ENCODE measurements at regions not wholly inside any gene's neighbourhood (a gene's known extent, or its start where the extent isn't known, plus 50 kb on each side); places are given as distances from the start of the nearest gene placed in this dataset.

DNA sequence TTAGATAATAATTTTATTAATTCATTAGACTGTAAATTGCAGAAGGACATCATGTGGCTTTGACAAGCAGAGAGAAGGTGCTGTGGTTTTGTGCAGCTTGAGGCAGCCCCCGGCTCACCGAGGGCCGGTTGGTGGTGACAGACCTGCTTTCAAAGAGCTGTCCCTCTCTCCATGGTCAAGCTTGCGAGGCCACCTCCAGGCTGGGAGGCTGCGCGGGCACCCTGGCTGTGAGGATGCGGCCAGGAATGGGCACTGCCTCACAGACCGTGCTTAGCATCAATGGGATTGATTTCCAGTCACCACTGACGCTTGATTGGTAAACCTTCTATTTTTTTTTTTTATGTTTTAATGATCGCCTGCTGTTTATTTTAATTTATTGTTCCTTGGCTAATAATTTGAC lies 690.9 kb downstream of the GALR1 start:
- Histone ChIP-seq H3K4me1 (no peaks in the 10 kb centered on the region), H3K4me3 (no peak overlapping the region), H3K36me3 (replicated peaks) (no peaks in the 10 kb centered on the region), H3K27me3 (ENCODE audit: low read depth) (no peaks in the 10 kb centered on the region), H3K9me3 (no peaks in the 10 kb centered on the region)
- DNase-seq (ENCODE audit: low spot score in 2 of 2), result no peak
- in situ Hi-C loops (cut with MboI; ENCODE audit: low sequenced_read_pairs), result no loop called here

GRCh38 chr18:77944533-77944932 lies 694.9 kb downstream of the GALR1 start:
- no peak overlapping the region for H3K4me3 ChIP-seq
- DNase-seq (ENCODE audit: low spot score in 2 of 2), result no peak
- H3K4me1 ChIP-seq, result no peaks in the 10 kb centered on the region
- H3K27me3 ChIP-seq (ENCODE audit: low read depth), result no peaks in the 10 kb centered on the region
- in situ Hi-C loops (cut with MboI; ENCODE audit: low sequenced_read_pairs), result no loop called here
- H3K36me3 ChIP-seq (replicated peaks), result no peaks in the 10 kb centered on the region
- H3K9me3 ChIP-seq, result no peaks in the 10 kb centered on the region

DNA sequence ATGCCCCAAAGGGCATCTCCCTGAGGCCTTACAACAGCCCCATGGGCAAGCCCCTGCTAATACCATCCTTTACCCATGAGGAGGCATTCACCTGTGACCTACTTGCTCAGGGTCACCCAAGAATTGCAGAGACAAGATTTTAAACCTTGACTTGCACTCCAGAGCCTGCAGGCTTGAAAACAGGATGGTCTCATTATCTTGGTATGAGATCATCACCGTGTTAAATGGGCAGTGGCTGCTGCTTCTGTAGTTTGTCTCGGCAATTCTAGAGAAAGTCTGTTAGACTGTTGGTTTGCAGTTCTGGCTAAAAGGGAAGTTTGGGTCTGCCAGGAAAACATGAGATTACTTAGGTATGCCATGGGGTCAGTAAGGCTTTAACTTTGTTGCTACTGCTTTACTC lies 698.9 kb downstream of the GALR1 start:
- no peaks in the 10 kb centered on the region for H3K9me3 ChIP-seq
- no peaks in the 10 kb centered on the region for H3K27me3 ChIP-seq (ENCODE audit: low read depth)
- no peaks in the 10 kb centered on the region for H3K36me3 ChIP-seq (replicated peaks)
- H3K4me1 ChIP-seq, result no peaks in the 10 kb centered on the region
- no peak overlapping the region for H3K4me3 ChIP-seq
- in situ Hi-C loops (cut with MboI; ENCODE audit: low sequenced_read_pairs), result no loop called here
- no peak for DNase-seq (ENCODE audit: low spot score in 2 of 2)

DNA sequence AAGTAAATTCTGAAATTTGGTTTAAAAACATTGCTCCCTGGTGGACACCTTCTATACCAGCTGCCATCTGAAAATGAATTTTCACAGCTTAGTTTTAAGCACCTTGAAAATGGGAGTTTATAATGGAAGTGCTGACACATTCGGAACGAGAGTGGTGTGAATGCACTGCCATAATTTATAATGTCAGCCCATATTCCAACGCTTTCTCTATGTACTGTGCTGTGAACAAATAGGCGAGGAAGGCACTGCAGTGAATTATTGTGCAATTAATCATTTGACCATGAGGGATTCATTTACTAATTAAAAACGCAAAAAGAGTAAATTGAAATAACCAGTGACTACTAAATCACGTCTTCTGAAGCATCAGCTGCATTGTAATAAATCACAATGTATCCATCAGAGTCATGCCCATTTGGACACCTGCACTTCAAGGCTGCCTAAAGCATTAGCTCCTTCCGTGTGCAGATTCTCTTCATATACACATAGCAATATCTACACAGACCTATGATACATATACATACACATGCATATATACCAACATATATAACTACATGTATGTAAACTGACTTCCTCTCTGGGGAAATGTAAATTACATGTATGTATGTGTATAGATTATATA lies 699.8 kb downstream of the GALR1 start:
- in situ Hi-C loops (cut with MboI; ENCODE audit: low sequenced_read_pairs), result no loop called here
- Histone ChIP-seq H3K36me3 (replicated peaks) (no peaks in the 10 kb centered on the region), H3K9me3 (no peaks in the 10 kb centered on the region), H3K27me3 (ENCODE audit: low read depth) (no peaks in the 10 kb centered on the region), H3K4me1 (no peaks in the 10 kb centered on the region), H3K4me3 (no peak overlapping the region)
- no peak for DNase-seq (ENCODE audit: low spot score in 2 of 2)

DNA sequence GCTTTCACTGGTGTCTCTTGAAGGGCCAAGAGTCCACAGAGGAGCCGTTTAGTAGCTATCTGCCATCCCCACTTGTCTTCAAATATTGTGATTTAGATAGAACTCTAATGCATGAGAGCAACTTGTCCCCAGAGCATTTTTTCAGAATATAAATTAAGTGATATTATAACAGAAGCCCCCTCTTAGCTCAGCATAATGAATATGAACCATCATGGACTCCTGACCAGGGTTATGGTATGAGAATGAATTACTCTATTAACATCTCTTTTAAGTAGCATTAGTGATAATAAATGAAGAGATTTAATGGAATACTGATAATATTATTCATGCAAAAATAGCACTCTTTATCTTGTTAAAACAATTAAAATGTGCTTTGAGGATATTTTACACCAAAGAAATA lies 709.6 kb downstream of the GALR1 start:
- H3K4me3 ChIP-seq, result no peak overlapping the region
- no peaks in the 10 kb centered on the region for H3K36me3 ChIP-seq (replicated peaks)
- no peak for DNase-seq (ENCODE audit: low spot score in 2 of 2)
- H3K4me1 ChIP-seq, result no peaks in the 10 kb centered on the region
- no peaks in the 10 kb centered on the region for H3K27me3 ChIP-seq (ENCODE audit: low read depth)
- no peaks in the 10 kb centered on the region for H3K9me3 ChIP-seq
- in situ Hi-C loops (cut with MboI; ENCODE audit: low sequenced_read_pairs), result no loop called here

DNA sequence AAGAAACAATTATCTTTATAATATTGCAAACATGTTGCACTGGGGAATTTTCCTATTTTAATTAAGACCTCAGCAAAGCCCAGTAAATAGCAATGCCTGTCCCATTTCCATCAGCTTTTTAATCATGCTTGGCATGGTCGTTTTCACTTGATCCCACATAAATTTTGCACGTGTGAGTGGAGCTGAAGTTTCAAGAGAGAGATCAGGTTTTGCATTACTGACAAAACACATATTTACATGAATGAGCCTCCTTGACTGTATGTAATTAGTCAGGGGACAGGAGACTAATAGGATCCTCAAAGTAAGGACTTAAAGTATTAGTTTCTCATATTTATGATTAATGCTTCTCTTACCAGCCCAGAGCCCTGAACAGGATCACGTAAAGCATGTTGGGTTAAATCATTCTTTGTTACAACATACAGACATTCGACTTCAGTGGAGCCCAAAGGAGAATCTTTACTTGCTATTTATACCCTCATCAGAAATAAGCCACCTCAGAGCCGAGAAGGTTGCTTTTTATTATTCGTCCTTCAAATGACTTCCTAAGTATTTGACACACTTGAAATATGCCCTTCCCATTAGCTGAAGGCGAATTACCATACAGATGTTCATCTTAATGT lies 711.3 kb downstream of the GALR1 start:
- H3K9me3 ChIP-seq, result no peaks in the 10 kb centered on the region
- DNase-seq (ENCODE audit: low spot score in 2 of 2), result no peak
- H3K4me1 ChIP-seq, result no peaks in the 10 kb centered on the region
- H3K36me3 ChIP-seq (replicated peaks), result no peaks in the 10 kb centered on the region
- in situ Hi-C loops (cut with MboI; ENCODE audit: low sequenced_read_pairs), result no loop called here
- no peaks in the 10 kb centered on the region for H3K27me3 ChIP-seq (ENCODE audit: low read depth)
- H3K4me3 ChIP-seq, result no peak overlapping the region

DNA sequence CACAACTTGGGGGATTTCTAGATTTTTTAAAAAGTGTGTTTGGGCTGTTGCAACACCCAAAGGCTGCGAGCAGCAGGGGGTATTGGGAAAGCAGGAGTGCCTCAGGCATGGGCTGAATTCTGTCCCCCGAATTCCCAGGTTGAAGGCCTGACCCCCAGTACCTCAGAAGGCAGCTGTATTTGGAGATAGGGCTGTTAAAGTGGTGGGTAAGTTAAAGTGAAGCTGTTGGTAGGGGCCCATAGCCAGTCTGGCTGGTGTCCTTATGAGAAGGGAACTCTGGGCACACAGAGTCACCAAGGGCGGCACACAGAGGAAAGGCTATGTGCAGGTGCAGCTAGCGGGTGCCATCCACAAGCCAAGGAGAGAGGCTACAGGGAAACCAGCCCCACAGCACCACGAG lies 717.4 kb downstream of the GALR1 start:
- Histone ChIP-seq H3K9me3 (no peaks in the 10 kb centered on the region; the same call in 1 of the 2 replicates), H3K4me3 (no peak overlapping the region), H3K4me1 (no peaks in the 10 kb centered on the region), H3K36me3 (replicated peaks) (no peaks in the 10 kb centered on the region), H3K27me3 (ENCODE audit: low read depth) (no peaks in the 10 kb centered on the region)
- in situ Hi-C loops (cut with MboI; ENCODE audit: low sequenced_read_pairs), result no loop called here
- DNase-seq (ENCODE audit: low spot score in 2 of 2), result no peak

DNA sequence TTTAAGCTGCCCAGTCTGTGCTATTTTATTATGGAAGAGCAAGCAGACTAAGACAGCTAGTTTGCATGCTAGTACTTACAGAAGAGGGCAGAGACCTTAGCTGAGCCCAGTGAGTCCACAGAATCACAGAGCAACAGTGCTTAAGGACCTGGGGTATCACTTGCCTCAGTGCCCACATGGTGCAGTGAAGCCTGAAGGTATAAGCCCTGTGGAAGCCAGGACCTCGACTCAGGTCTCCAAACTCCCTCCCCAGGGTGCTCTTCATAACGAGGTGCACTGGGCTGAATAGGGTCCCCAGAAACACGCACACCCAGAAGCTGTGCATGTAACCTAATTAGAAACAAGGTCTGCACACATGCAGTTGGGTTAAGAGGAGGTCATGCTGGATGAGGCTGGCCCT lies 718.1 kb downstream of the GALR1 start:
- Histone ChIP-seq H3K4me3 (no peak overlapping the region), H3K27me3 (ENCODE audit: low read depth) (no peaks in the 10 kb centered on the region), H3K36me3 (replicated peaks) (no peaks in the 10 kb centered on the region), H3K4me1 (no peaks in the 10 kb centered on the region), H3K9me3 (no peaks in the 10 kb centered on the region; the same call in 1 of the 2 replicates)
- in situ Hi-C loops (cut with MboI; ENCODE audit: low sequenced_read_pairs), result no loop called here
- no peak for DNase-seq (ENCODE audit: low spot score in 2 of 2)

DNA sequence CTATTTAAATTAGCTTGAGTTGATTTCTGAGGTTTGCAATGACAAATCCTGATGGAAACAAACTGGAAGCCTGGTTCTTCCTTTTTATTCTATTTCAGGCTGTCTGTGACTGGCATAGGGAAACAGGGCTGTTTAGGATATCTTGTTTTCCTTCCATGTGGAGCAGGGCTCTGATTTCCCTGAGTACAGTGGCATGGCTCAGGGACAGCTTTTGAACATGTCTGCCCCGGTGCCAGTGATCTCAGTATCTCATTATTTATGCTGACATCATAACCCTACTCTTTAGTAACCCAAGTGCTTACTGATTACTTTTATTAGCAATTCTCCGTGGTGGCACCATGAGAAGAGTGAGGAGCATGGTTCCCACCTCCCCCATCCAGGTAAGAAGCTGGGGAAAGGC lies 720.3 kb downstream of the GALR1 start:
- H3K4me1 ChIP-seq, result no peaks in the 10 kb centered on the region
- in situ Hi-C loops (cut with MboI; ENCODE audit: low sequenced_read_pairs), result no loop called here
- H3K9me3 ChIP-seq, result no peaks in the 10 kb centered on the region; the same call in 1 of the 2 replicates
- no peak overlapping the region for H3K4me3 ChIP-seq
- DNase-seq (ENCODE audit: low spot score in 2 of 2), result no peak
- no peaks in the 10 kb centered on the region for H3K27me3 ChIP-seq (ENCODE audit: low read depth)
- H3K36me3 ChIP-seq (replicated peaks), result no peaks in the 10 kb centered on the region

DNA sequence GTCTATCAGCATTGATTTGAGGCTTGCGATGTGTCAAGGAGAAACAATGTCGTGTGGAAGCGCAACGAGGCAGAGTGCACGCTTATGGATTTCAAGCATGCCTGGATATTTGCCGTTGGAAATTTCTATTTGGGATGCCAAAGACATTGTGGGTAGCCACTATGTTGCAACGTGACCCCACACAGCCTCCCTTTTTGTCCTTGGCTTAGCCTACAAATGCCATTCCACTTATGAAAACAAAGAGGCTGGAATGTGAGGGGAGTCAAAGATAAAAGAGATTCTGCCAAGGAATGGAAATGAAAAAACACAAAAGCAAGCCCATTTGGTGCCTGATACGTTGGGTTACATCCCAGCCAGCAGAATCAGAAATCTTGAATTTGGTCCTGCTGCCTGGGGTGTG lies 721.2 kb downstream of the GALR1 start:
- Histone ChIP-seq H3K4me3 (no peak overlapping the region), H3K4me1 (no peaks in the 10 kb centered on the region), H3K9me3 (no peaks in the 10 kb centered on the region; the same call in 1 of the 2 replicates), H3K27me3 (ENCODE audit: low read depth) (no peaks in the 10 kb centered on the region), H3K36me3 (replicated peaks) (no peaks in the 10 kb centered on the region)
- in situ Hi-C loops (cut with MboI; ENCODE audit: low sequenced_read_pairs), result no loop called here
- no peak for DNase-seq (ENCODE audit: low spot score in 2 of 2)

DNA sequence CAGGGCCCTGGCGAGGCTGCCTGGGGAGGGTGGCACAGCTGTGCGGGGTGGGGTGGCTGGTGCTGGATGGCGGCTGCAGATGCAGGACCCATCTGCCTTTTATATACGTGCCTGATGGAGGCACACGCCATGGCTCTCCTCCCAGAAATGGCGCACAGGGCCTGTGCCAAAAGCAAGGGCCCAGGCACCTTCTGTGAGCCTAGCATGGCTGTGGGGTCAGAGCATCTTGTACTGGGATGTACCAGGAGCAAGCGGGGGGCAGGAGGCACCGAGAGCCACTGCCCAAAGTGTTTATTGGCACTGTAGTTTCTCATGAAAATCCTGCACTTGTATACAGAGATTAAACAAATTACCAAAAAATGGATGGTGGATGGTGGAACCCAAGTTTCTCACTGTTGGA lies 724.1 kb downstream of the GALR1 start:
- no peaks in the 10 kb centered on the region for H3K27me3 ChIP-seq (ENCODE audit: low read depth)
- in situ Hi-C loops (cut with MboI; ENCODE audit: low sequenced_read_pairs), result no loop called here
- no peak overlapping the region for H3K4me3 ChIP-seq
- no peak for DNase-seq (ENCODE audit: low spot score in 2 of 2)
- H3K9me3 ChIP-seq, result no peaks in the 10 kb centered on the region
- H3K36me3 ChIP-seq (replicated peaks), result no peaks in the 10 kb centered on the region
- no peaks in the 10 kb centered on the region for H3K4me1 ChIP-seq

DNA sequence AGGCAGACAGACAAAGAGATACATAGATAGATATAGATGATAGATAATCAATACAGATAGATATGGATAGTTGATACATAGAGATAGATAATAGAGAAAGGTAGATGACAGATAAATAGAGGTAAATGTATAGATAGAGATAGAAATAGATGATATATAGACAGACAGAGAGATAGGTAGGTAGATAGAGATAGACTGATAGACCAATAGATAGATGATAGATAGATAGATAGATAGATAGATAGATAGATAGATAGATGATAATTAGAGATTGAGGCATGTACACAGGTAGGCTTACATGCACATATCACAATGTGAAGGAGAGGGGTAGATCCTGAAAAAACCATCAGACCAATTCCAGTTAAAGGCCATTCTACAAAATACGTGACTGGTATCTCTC lies 724.7 kb downstream of the GALR1 start:
- H3K4me1 ChIP-seq, result no peaks in the 10 kb centered on the region
- in situ Hi-C loops (cut with MboI; ENCODE audit: low sequenced_read_pairs), result no loop called here

DNA sequence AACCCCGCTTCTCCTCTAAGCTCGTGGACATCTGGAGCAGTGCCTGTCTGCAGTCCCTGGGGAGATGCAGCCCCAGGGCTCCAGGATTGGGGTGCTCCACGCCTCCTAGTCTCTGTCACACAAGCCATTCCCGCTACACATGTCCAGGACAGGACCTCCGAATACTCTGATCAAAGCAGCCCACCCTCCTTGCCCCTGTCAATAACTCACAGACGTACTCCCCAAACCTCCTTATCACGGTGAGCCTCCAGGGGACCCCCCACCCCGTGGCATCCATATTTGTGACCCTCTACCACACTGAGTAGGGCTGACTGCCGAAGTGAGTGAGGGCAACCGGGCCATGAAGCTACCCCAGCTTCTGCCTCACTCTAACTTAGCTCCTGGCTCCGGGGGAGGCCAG lies 727.7 kb downstream of the GALR1 start:
- in situ Hi-C loops (cut with MboI; ENCODE audit: low sequenced_read_pairs), result no loop called here
- Histone ChIP-seq H3K4me3 (no peak overlapping the region), H3K27me3 (ENCODE audit: low read depth) (no peaks in the 10 kb centered on the region), H3K4me1 (no peaks in the 10 kb centered on the region), H3K36me3 (replicated peaks) (no peaks in the 10 kb centered on the region), H3K9me3 (no peaks in the 10 kb centered on the region)
- no peak for DNase-seq (ENCODE audit: low spot score in 2 of 2)

More for the DNA sequence above, 724.7 kb downstream of the GALR1 start:
- H3K27me3 ChIP-seq (ENCODE audit: low read depth), result no peaks in the 10 kb centered on the region
- no peaks in the 10 kb centered on the region for H3K9me3 ChIP-seq
- DNase-seq (ENCODE audit: low spot score in 2 of 2), result no peak
- H3K36me3 ChIP-seq (replicated peaks), result no peaks in the 10 kb centered on the region
- no peak overlapping the region for H3K4me3 ChIP-seq

- Histone ChIP-seq H3K4me3 (no peak overlapping the region), H3K27me3 (ENCODE audit: low read depth) (no peaks in the 10 kb centered on the region), H3K9me3 (no peaks in the 10 kb centered on the region), H3K36me3 (replicated peaks) (no peaks in the 10 kb centered on the region), H3K4me1 (no peaks in the 10 kb centered on the region)
- DNase-seq (ENCODE audit: low spot score in 2 of 2), result no peak
- in situ Hi-C loops (cut with MboI; ENCODE audit: low sequenced_read_pairs), result no loop called here
These were observed 730.6 kb downstream of the GALR1 start for GRCh38 chr18:77980275-77980674.

- DNase-seq (ENCODE audit: low spot score in 2 of 2), result no peak
- Histone ChIP-seq H3K4me1 (no peaks in the 10 kb centered on the region), H3K9me3 (no peaks in the 10 kb centered on the region), H3K27me3 (ENCODE audit: low read depth) (no peaks in the 10 kb centered on the region), H3K4me3 (no peak overlapping the region), H3K36me3 (replicated peaks) (no peaks in the 10 kb centered on the region)
- in situ Hi-C loops (cut with MboI; ENCODE audit: low sequenced_read_pairs), result no loop called here
These were observed 732.2 kb downstream of the GALR1 start for GRCh38 chr18:77981874-77982273.
